GM12865 (cell line): ENCODE measurements at regions not wholly inside any gene's neighbourhood (a gene's known extent, or its start where the extent isn't known, plus 50 kb on each side); places are given as distances from the start of the nearest gene placed in this dataset.

Experiments used
- DNase-seq: peaks from one replicate; pipeline ENCODE4 v3.0.0; 2010; ENCODE audit warnings: low read depth
- H3K4me3 ChIP-seq: 2 replicates; pipeline ENCODE4 v1.5.1; 2011; ENCODE audit warnings: mild to moderate bottlenecking, low read depth, low read length, control low read depth
- TF ChIP-seq, protein P1 (sequence below): IDR thresholded peaks from 2 replicates; pipeline ENCODE4 v1.5.1; 2011; ENCODE audit warnings: low read length, control low read depth, low read depth, inconsistent platforms; ENCODE audit not compliant: insufficient read depth; ENCODE audit errors: missing control alignments

- DNase-seq = no peak
Observed at GRCh38 chr9:101995231-101995630, 256.8 kb upstream of the GRIN3A start.

GRCh38 chr9:101993771-101994170 is 255.3 kb upstream of the GRIN3A start:
- TF ChIP-seq, protein P1, sequence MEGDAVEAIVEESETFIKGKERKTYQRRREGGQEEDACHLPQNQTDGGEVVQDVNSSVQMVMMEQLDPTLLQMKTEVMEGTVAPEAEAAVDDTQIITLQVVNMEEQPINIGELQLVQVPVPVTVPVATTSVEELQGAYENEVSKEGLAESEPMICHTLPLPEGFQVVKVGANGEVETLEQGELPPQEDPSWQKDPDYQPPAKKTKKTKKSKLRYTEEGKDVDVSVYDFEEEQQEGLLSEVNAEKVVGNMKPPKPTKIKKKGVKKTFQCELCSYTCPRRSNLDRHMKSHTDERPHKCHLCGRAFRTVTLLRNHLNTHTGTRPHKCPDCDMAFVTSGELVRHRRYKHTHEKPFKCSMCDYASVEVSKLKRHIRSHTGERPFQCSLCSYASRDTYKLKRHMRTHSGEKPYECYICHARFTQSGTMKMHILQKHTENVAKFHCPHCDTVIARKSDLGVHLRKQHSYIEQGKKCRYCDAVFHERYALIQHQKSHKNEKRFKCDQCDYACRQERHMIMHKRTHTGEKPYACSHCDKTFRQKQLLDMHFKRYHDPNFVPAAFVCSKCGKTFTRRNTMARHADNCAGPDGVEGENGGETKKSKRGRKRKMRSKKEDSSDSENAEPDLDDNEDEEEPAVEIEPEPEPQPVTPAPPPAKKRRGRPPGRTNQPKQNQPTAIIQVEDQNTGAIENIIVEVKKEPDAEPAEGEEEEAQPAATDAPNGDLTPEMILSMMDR = no peak
- DNase-seq = no peak
- no peak overlapping the region for H3K4me3 ChIP-seq

More at GRCh38 chr9:101995231-101995630, 256.8 kb upstream of the GRIN3A start:
- TF ChIP-seq, protein P1 = no peak
- H3K4me3 ChIP-seq = no peak overlapping the region

- no peak for DNase-seq
- TF ChIP-seq, protein P1 = no peak
- H3K4me3 ChIP-seq = no peak overlapping the region
Observed at GRCh38 chr9:101991926-101992325, 253.5 kb upstream of the GRIN3A start.

- TF ChIP-seq, protein P1 = peak; percentile 39
- no peak overlapping the region for H3K4me3 ChIP-seq
- DNase-seq = peak; percentile 15
Observed at GRCh38 chr9:101977614-101978210, 239.3 kb upstream of the GRIN3A start.

DNA sequence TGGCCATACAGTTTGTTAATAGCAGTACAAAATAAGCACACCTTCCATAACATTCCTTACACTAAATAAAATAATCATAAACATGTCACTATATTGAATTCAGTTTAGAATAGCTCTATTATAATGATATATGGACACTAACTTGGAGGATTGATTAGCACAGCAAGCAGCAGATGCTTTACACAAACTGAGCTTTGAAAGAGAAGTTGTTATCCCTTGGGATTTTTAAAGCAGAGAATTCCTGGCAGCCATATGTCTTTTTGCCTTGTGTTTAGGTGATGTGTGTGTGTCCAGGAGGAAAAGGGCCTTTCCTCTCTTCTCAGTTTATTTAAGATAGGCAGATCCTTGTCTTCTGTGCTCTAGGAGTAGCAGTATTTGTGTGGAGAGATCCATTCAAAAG is 232.2 kb upstream of the GRIN3A start:
- H3K4me3 ChIP-seq = no peak overlapping the region
- TF ChIP-seq, protein P1 = no peak

GRCh38 chr9:101968392-101968791 is 229.9 kb upstream of the GRIN3A start:
- no peak for DNase-seq
- H3K4me3 ChIP-seq = no peak overlapping the region
- TF ChIP-seq, protein P1 = no peak

More for the DNA sequence above, 232.2 kb upstream of the GRIN3A start:
- DNase-seq = no peak

DNA sequence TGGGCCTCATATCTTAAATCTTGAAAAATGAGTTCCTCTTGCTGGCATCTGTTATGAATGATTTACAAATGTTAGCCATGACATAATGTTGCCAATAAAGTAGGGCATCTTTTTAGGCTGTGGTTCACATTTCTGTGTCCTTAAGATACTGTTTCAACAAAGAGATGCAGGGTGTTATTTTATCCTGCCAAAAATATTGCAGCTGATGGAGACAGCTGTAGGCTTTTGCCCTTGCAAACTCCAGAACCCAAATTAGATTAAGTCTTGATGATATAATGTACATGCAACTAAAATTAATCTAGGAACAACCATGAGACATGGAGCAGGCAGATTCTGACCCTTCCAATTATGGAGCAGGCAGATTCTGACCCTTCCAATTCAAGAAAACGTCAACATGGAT is 228.2 kb upstream of the GRIN3A start:
- no peak for DNase-seq
- H3K4me3 ChIP-seq = no peak overlapping the region
- TF ChIP-seq, protein P1 = no peak
